ENCODE measurements at regions not wholly inside any gene's neighbourhood (a gene's known extent, or its start where the extent isn't known, plus 50 kb on each side); places are given as distances from the start of the nearest gene placed in this dataset.
"Not testable (repeated sequence)": the region's sequence is repeated elsewhere in the genome, so short reads cannot be mapped to it uniquely, and the experiment has no call there.

GRCh38 chr3:153897025-153897723, 224.0 kb upstream of the ARHGEF26 start:
- DNase-seq (ENCODE audit: low read depth in 2 of 2): no peak

- no peak for DNase-seq (ENCODE audit: low read depth in 2 of 2)
These were observed 223.3 kb upstream of the ARHGEF26 start for GRCh38 chr3:153897842-153898241.

GRCh38 chr3:153901152-153901551, 220.0 kb upstream of the ARHGEF26 start:
- DNase-seq (ENCODE audit: low read depth in 2 of 2): no peak

- no peak for DNase-seq (ENCODE audit: low read depth in 2 of 2)
These were observed 219.2 kb upstream of the ARHGEF26 start for GRCh38 chr3:153901991-153902390.

- DNase-seq (ENCODE audit: low read depth in 2 of 2): no peak
These were observed 217.8 kb upstream of the ARHGEF26 start for GRCh38 chr3:153903430-153903829.

- DNase-seq (ENCODE audit: low read depth in 2 of 2): peak in 1 of 2 donors; percentile 27
These were observed 214.8 kb upstream of the ARHGEF26 start for GRCh38 chr3:153906366-153906765.

GRCh38 chr3:153910387-153910786, 210.8 kb upstream of the ARHGEF26 start:
- no peak for DNase-seq (ENCODE audit: low read depth in 2 of 2)

GRCh38 chr3:153911116-153911515, 210.1 kb upstream of the ARHGEF26 start:
- DNase-seq (ENCODE audit: low read depth in 2 of 2): no peak

GRCh38 chr3:153919773-153920172, 201.4 kb upstream of the ARHGEF26 start:
- DNase-seq (ENCODE audit: low read depth in 2 of 2): no peak

GRCh38 chr3:153921826-153922225, 199.4 kb upstream of the ARHGEF26 start:
- no peak for DNase-seq (ENCODE audit: low read depth in 2 of 2)

- no peak for DNase-seq (ENCODE audit: low read depth in 2 of 2)
These were observed 195.2 kb upstream of the ARHGEF26 start for GRCh38 chr3:153925841-153926514.

- peak; percentile 29 to 42 for DNase-seq (ENCODE audit: low read depth in 2 of 2)
These were observed 194.1 kb upstream of the ARHGEF26 start for GRCh38 chr3:153927107-153927506.

- DNase-seq (ENCODE audit: low read depth in 2 of 2): no peak
These were observed 192.3 kb upstream of the ARHGEF26 start for GRCh38 chr3:153928851-153929250.

- DNase-seq (ENCODE audit: low read depth in 2 of 2): not testable (repeated sequence)
These were observed 187.7 kb upstream of the ARHGEF26 start for GRCh38 chr3:153933481-153933880.

GRCh38 chr3:153944084-153944483, 177.1 kb upstream of the ARHGEF26 start:
- DNase-seq (ENCODE audit: low read depth in 2 of 2): peak in 1 of 2 donors; percentile 1

GRCh38 chr3:153951276-153951675, 169.9 kb upstream of the ARHGEF26 start:
- DNase-seq (ENCODE audit: low read depth in 2 of 2): no peak

GRCh38 chr3:153952091-153952490, 169.1 kb upstream of the ARHGEF26 start:
- no peak for DNase-seq (ENCODE audit: low read depth in 2 of 2)

GRCh38 chr3:153956613-153957012, 164.6 kb upstream of the ARHGEF26 start:
- no peak for DNase-seq (ENCODE audit: low read depth in 2 of 2)

- no peak for DNase-seq (ENCODE audit: low read depth in 2 of 2)
These were observed 163.8 kb upstream of the ARHGEF26 start for GRCh38 chr3:153957421-153957820.

GRCh38 chr3:153958635-153959595, 162.3 kb upstream of the ARHGEF26 start:
- DNase-seq (ENCODE audit: low read depth in 2 of 2): no peak

- DNase-seq (ENCODE audit: low read depth in 2 of 2): no peak
These were observed 160.6 kb upstream of the ARHGEF26 start for GRCh38 chr3:153960458-153961074.

GRCh38 chr3:153961494-153961893, 159.7 kb upstream of the ARHGEF26 start:
- no peak for DNase-seq (ENCODE audit: low read depth in 2 of 2)
